HG02588 (cell line): ENCODE measurements at regions not wholly inside any gene's neighbourhood (a gene's known extent, or its start where the extent isn't known, plus 50 kb on each side); places are given as distances from the start of the nearest gene placed in this dataset.

Source experiments
- ATAC-seq: cut with Tn5 transposase; IDR thresholded peaks from one replicate; pipeline ENCODE4 v1.9.1; 2021; ENCODE audit warnings: mild to moderate bottlenecking, moderate library complexity; ENCODE audit not compliant: unreplicated experiment

GRCh38 chr5:64110222-64110621 is 55.4 kb upstream of the RNF180 start:
- no peak for ATAC-seq

GRCh38 chr5:64108674-64109073 is 57.0 kb upstream of the RNF180 start:
- no peak for ATAC-seq

GRCh38 chr5:64100203-64100602 is 65.4 kb upstream of the RNF180 start:
- ATAC-seq, result no peak

- no peak for ATAC-seq
Observed at GRCh38 chr5:64096771-64097170, 68.9 kb upstream of the RNF180 start.

- ATAC-seq, result no peak
Observed at GRCh38 chr5:64077589-64077988, 88.1 kb upstream of the RNF180 start.

- ATAC-seq, result peak; percentile 68
Observed at GRCh38 chr5:64074533-64074932, 91.1 kb upstream of the RNF180 start.

GRCh38 chr5:64069486-64069885 is 96.2 kb upstream of the RNF180 start:
- ATAC-seq, result no peak

- ATAC-seq, result no peak
Observed at GRCh38 chr5:64050296-64050695, 88.1 kb upstream of the HTR1A start.

GRCh38 chr5:64040490-64040889 is 78.2 kb upstream of the HTR1A start:
- no peak for ATAC-seq

GRCh38 chr5:64026493-64026892 is 64.2 kb upstream of the HTR1A start:
- no peak for ATAC-seq

- ATAC-seq, result no peak
Observed at GRCh38 chr5:64019746-64020145, 57.5 kb upstream of the HTR1A start.

- ATAC-seq, result no peak
Observed at GRCh38 chr5:64018966-64019365, 56.7 kb upstream of the HTR1A start.

GRCh38 chr5:64015824-64016223 is 53.6 kb upstream of the HTR1A start:
- ATAC-seq, result no peak
